ENCODE measurements at regions not wholly inside any gene's neighbourhood (a gene's known extent, or its start where the extent isn't known, plus 50 kb on each side); places are given as distances from the start of the nearest gene placed in this dataset.

DNA sequence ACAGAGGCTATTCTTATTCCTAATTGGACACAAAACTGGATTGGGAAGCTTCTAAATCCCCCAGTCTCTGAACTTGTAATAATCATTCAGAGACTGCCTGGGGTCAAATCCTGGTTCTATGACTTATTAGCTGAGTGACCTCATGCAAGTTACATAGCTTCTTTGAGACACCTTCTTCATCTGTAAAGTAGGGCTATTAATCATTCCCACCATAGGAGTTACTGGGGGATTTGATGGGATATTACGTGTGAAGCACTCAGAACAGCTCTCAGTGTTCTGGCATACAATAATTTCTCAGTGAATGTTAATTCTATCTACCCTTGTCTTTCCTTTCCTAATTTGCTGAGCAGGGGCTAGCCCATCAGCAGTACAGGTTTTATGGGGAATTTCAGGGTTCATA, 256.7 kb upstream of the TNP1 start:
- TF ChIP-seq, protein P1, sequence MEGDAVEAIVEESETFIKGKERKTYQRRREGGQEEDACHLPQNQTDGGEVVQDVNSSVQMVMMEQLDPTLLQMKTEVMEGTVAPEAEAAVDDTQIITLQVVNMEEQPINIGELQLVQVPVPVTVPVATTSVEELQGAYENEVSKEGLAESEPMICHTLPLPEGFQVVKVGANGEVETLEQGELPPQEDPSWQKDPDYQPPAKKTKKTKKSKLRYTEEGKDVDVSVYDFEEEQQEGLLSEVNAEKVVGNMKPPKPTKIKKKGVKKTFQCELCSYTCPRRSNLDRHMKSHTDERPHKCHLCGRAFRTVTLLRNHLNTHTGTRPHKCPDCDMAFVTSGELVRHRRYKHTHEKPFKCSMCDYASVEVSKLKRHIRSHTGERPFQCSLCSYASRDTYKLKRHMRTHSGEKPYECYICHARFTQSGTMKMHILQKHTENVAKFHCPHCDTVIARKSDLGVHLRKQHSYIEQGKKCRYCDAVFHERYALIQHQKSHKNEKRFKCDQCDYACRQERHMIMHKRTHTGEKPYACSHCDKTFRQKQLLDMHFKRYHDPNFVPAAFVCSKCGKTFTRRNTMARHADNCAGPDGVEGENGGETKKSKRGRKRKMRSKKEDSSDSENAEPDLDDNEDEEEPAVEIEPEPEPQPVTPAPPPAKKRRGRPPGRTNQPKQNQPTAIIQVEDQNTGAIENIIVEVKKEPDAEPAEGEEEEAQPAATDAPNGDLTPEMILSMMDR (conservative IDR thresholded peaks at IDR 0.05; ENCODE audit: low read depth in 2 of 2) = no peak
- TF ChIP-seq EZH2phosphoT487 (IDR thresholded peaks at IDR 0.05; ENCODE audit: unreplicated experiment) = no peak
- TF ChIP-seq EZH2 (IDR thresholded peaks at IDR 0.05; ENCODE audit: low read depth, unreplicated experiment) = no peak
- no peak for TF ChIP-seq CREB1 (CRISPR knock-in tag; IDR thresholded peaks at IDR 0.05; ENCODE audit: low read depth)
- TF ChIP-seq POLR2AphosphoS5 (IDR thresholded peaks at IDR 0.05; ENCODE audit: low read depth) = no peak
- TF ChIP-seq ZNF462 (CRISPR knock-in tag; IDR thresholded peaks at IDR 0.05) = no peak
